ENCODE measurements at regions not wholly inside any gene's neighbourhood (a gene's known extent, or its start where the extent isn't known, plus 50 kb on each side); places are given as distances from the start of the nearest gene placed in this dataset.
"Not testable (repeated sequence)": the region's sequence is repeated elsewhere in the genome, so short reads cannot be mapped to it uniquely, and the experiment has no call there.

DNA sequence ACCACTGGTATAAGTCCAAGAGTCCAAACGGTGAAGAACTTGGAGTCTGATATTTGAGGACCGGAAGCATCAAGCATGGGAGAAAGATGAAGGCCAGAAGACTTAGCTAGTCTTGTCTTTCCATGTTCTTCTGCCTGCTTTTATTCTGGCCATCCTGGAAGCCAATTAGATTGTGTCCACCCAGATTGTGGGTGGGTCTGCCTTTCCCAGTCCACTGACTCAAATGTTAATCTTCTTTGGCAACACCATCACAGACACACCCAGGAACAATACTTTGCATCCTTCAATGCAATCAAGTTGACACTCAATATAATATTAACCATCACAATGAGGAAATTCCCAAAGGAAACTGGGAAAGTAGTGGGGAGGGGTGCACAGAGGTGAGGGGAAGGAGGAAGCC is 340.1 kb downstream of the BMP4 start:
- not testable (repeated sequence) for TF ChIP-seq CTCF (IDR thresholded peaks at IDR 0.05; ENCODE audit: borderline replicate concordance, extremely low read depth, low read length, poor library complexity, severe bottlenecking); EZH2 (IDR thresholded peaks at IDR 0.05; ENCODE audit: borderline replicate concordance, low read depth, low read length, severe bottlenecking)

Data from DND-41 (cell line).